ENCODE measurements at regions not wholly inside any gene's neighbourhood (a gene's known extent, or its start where the extent isn't known, plus 50 kb on each side); places are given as distances from the start of the nearest gene placed in this dataset.
"Not testable (repeated sequence)": the region's sequence is repeated elsewhere in the genome, so short reads cannot be mapped to it uniquely, and the experiment has no call there.

GRCh38 chr10:108533551-108533950 lies 1369.0 kb upstream of the SORCS1 start:
- TF ChIP-seq CTCF (conservative IDR thresholded peaks at IDR 0.05; ENCODE audit: low read depth, low read length); EZH2 (IDR thresholded peaks at IDR 0.05; ENCODE audit: low read length, unreplicated experiment): not testable (repeated sequence)
